PC-3 (cell line): ENCODE measurements at regions not wholly inside any gene's neighbourhood (a gene's known extent, or its start where the extent isn't known, plus 50 kb on each side); places are given as distances from the start of the nearest gene placed in this dataset.

ENCODE experiments used
- EZH2 ChIP-seq: fragments of 300-600 bp; sonication (generic); IDR thresholded peaks from one replicate; pipeline ENCODE4 v1.6.1; 2017; ENCODE audit warnings: antibody characterized with exemption, mild to moderate bottlenecking, low read length; ENCODE audit not compliant: unreplicated experiment
- EZH2phosphoT487 ChIP-seq: fragments of 300-600 bp; sonication (generic); IDR thresholded peaks from 2 replicates; pipeline ENCODE4 v1.6.1; 2018; ENCODE audit warnings: mild to moderate bottlenecking, antibody characterized with exemption, low read length, borderline replicate concordance
- TF ChIP-seq, protein P1 (sequence below): fragments of 300-600 bp; sonication (generic); conservative IDR thresholded peaks from 2 replicates; pipeline ENCODE4 v1.5.1; 2017; ENCODE audit warnings: antibody characterized with exemption, low read depth, mild to moderate bottlenecking, low read length

DNA sequence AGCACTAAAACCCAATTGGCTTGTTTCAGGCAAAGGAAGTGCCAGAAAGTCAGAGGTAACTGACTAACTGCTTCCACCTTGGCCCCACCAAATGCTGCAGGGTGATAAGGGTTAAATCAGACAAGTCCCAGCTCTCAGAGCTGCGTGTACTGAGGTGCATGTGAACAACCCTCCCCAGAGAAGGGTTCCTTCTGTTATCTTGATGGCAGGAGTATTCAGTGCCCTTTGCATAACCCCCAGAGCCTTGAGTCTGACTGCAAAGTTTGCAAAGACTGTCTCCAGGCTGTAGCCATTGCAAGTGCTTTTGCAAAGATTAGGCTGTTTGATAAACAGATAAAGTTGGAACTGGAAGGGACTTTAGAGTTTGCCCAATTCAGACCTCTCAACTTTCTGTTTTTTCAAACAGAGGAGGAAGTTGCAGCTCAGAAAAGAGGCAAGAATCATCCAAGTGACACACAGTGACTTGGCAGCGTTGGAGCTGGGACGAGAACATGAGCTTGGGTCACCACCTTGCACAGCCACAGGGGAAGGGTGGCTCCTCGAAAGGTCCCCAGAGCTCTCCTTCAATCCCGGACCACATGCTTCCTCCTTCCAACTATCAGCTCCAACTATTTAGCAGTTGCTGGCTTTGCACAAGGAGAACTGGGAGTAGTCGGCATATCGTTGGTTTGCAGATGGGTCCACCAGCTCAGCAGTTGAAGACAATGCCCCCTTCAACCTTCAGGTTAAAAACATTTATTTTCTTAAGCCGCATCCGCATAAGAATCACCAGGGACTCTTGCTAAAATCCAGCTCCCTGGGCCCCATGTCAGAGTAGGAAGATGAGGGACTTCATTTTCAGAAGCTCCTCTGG, 224.8 kb upstream of the HES1 start:
- TF ChIP-seq, protein P1, sequence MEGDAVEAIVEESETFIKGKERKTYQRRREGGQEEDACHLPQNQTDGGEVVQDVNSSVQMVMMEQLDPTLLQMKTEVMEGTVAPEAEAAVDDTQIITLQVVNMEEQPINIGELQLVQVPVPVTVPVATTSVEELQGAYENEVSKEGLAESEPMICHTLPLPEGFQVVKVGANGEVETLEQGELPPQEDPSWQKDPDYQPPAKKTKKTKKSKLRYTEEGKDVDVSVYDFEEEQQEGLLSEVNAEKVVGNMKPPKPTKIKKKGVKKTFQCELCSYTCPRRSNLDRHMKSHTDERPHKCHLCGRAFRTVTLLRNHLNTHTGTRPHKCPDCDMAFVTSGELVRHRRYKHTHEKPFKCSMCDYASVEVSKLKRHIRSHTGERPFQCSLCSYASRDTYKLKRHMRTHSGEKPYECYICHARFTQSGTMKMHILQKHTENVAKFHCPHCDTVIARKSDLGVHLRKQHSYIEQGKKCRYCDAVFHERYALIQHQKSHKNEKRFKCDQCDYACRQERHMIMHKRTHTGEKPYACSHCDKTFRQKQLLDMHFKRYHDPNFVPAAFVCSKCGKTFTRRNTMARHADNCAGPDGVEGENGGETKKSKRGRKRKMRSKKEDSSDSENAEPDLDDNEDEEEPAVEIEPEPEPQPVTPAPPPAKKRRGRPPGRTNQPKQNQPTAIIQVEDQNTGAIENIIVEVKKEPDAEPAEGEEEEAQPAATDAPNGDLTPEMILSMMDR = no peak
- TF ChIP-seq EZH2phosphoT487 (no peak), EZH2 (no peak)
